Effector memory CD4-positive, alpha-beta T cell (primary cell): ENCODE measurements at regions not wholly inside any gene's neighbourhood (a gene's known extent, or its start where the extent isn't known, plus 50 kb on each side); places are given as distances from the start of the nearest gene placed in this dataset.
"Not testable (repeated sequence)": the region's sequence is repeated elsewhere in the genome, so short reads cannot be mapped to it uniquely, and the experiment has no call there.

Source experiments
- DNase-seq, 3 donors: peaks; one replicate each; pipeline ENCODE4 v3.0.0-alpha.2; 2020
- H3K27ac ChIP-seq: 2 replicates; pipeline ENCODE4 v1.7.0; 2013; ENCODE audit warnings: mild to moderate bottlenecking, low read length, moderate library complexity; ENCODE audit not compliant: insufficient read depth, poor library complexity, severe bottlenecking
- H3K27me3 ChIP-seq: replicated peaks from 2 replicates; pipeline ENCODE4 v1.7.0; 2013; ENCODE audit warnings: mild to moderate bottlenecking, low read length; ENCODE audit not compliant: insufficient read depth, control insufficient read depth, poor library complexity, severe bottlenecking
- H3K36me3 ChIP-seq: 2 replicates; pipeline ENCODE4 v1.7.0; 2013; ENCODE audit warnings: mild to moderate bottlenecking, low read length, moderate library complexity; ENCODE audit not compliant: control insufficient read depth, insufficient read depth
- H3K4me1 ChIP-seq: 2 replicates; pipeline ENCODE4 v1.7.0; 2013; ENCODE audit warnings: low read length, mild to moderate bottlenecking; ENCODE audit not compliant: control insufficient read depth, insufficient read depth, poor library complexity, severe bottlenecking
- H3K4me3 ChIP-seq: 2 replicates; pipeline ENCODE4 v1.7.0; 2013; ENCODE audit warnings: low read length, low read depth, mild to moderate bottlenecking; ENCODE audit not compliant: insufficient read depth, poor library complexity, severe bottlenecking
- H3K9me3 ChIP-seq: 2 replicates; pipeline ENCODE4 v1.7.0; 2013; ENCODE audit warnings: mild to moderate bottlenecking, low read length, moderate library complexity; ENCODE audit not compliant: control insufficient read depth

DNA sequence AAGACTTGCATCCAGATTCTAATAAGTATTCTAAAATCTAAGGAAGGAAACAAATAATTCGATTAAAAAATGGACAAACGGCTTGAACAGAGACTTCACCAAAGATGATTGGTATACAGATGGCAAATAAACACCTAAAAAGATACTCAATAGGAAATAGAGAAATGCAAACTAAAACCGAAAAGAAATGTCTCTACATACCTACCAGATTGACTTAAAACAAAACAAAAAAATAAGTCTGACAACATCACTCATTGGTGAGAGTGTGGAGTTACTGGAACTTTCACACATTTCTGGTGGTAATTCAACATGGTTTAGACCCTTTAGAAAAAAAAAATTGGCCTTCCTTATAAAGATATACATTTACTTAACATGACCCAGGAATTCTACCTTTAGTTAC lies 869.8 kb downstream of the TTLL7 start:
- DNase-seq: no peak
- Histone ChIP-seq H3K9me3 (no peaks in the 10 kb centered on the region), H3K27ac (no peak overlapping the region), H3K27me3 (no peaks in the 10 kb centered on the region), H3K4me1 (no peaks in the 10 kb centered on the region), H3K36me3 (no peaks in the 10 kb centered on the region), H3K4me3 (no peak overlapping the region)

DNA sequence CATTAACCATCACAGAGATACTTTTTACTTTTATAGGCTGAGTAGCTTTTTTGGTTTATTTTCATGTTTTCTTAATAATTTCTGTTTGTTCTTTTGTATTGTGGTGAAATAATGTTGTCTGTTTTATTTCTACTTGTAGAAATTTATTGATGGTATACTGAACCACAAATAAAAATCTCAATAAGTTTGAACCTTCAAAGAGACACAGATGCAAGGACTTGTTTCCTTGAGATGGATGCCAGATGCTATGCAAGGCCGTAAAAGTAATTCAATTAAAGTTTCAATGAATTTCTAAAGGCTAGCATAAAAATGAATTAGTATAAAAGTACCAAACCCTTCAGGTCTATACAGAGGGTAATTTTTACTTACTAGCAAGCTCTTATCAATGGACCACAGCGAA lies 873.5 kb downstream of the TTLL7 start:
- Histone ChIP-seq H3K27me3 (no peaks in the 10 kb centered on the region), H3K4me3 (no peak overlapping the region), H3K36me3 (no peaks in the 10 kb centered on the region), H3K4me1 (no peaks in the 10 kb centered on the region), H3K9me3 (no peaks in the 10 kb centered on the region), H3K27ac (no peak overlapping the region)
- DNase-seq: no peak

DNA sequence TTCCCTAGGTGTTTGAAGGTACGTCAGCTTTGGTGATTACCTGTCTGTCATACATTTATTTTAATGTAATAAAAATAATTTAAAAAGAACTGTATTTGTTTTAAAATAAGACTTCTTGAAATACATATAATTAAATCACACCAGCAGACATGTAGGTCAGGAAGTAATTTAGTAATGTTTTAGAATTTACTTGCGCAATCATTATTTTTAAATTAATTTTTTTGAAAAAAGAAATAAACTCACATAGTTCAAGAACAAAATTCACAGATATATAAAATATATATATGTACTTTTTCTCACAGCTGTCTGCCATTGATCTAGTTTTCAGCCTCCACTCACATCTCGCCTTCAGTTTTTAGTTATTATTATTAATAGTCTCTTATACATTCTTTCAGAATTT lies 875.9 kb downstream of the TTLL7 start:
- no peak overlapping the region for H3K27ac ChIP-seq
- H3K4me1 ChIP-seq: no peaks in the 10 kb centered on the region
- H3K36me3 ChIP-seq: no peaks in the 10 kb centered on the region
- no peaks in the 10 kb centered on the region for H3K9me3 ChIP-seq
- DNase-seq: no peak
- no peak overlapping the region for H3K4me3 ChIP-seq
- no peaks in the 10 kb centered on the region for H3K27me3 ChIP-seq

- no peak overlapping the region for H3K4me3 ChIP-seq
- H3K27me3 ChIP-seq: no peaks in the 10 kb centered on the region
- DNase-seq: no peak
- H3K4me1 ChIP-seq: no peaks in the 10 kb centered on the region
- no peaks in the 10 kb centered on the region for H3K9me3 ChIP-seq
- H3K36me3 ChIP-seq: no peaks in the 10 kb centered on the region
- H3K27ac ChIP-seq: no peak overlapping the region
These were observed 880.5 kb downstream of the TTLL7 start for GRCh38 chr1:83118472-83118871.

DNA sequence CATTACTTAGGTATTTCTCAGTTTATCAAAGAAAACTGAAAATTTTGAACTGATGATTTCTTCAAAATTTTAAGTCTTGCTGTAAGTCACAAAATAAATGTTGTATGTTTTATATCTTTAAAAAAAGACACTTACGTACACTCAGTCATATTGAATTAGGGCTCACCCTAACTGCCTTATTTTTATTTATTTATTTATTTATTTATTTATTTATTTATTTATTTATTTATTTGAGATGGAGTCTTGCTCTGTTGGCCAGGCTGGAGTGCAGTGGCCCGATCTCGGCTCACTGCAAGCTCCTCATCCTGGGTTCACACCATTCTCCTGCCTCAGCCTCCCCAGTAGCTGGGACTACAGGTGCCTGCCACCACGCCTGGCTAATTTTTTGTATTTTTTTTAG lies 881.9 kb downstream of the TTLL7 start:
- not testable (repeated sequence) for H3K4me1 ChIP-seq, H3K27ac ChIP-seq, DNase-seq, H3K27me3 ChIP-seq, H3K4me3 ChIP-seq, H3K9me3 ChIP-seq, H3K36me3 ChIP-seq

DNA sequence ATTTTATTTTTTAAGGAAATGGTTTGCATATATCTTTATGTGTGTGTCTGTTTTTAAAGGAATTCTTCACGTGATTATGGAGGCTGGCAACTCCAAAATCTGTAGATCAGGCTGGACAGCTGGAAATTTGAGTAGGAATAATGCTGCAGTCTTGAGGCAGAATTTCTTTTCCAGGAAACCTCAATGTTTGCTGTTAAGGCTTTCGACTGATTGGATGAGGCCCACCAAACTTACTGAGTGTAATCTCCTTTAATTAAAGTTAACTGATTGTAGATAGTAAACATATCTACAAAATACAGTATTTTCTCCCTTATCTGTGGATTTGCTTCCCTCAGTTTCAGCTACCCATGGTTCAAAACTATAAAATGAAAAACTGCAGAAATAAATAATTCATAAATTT lies 883.1 kb downstream of the TTLL7 start:
- no peaks in the 10 kb centered on the region for H3K4me1 ChIP-seq
- no peak overlapping the region for H3K4me3 ChIP-seq
- no peaks in the 10 kb centered on the region for H3K9me3 ChIP-seq
- H3K27me3 ChIP-seq: no peaks in the 10 kb centered on the region
- no peak for DNase-seq
- H3K27ac ChIP-seq: no peak overlapping the region
- H3K36me3 ChIP-seq: no peaks in the 10 kb centered on the region

DNA sequence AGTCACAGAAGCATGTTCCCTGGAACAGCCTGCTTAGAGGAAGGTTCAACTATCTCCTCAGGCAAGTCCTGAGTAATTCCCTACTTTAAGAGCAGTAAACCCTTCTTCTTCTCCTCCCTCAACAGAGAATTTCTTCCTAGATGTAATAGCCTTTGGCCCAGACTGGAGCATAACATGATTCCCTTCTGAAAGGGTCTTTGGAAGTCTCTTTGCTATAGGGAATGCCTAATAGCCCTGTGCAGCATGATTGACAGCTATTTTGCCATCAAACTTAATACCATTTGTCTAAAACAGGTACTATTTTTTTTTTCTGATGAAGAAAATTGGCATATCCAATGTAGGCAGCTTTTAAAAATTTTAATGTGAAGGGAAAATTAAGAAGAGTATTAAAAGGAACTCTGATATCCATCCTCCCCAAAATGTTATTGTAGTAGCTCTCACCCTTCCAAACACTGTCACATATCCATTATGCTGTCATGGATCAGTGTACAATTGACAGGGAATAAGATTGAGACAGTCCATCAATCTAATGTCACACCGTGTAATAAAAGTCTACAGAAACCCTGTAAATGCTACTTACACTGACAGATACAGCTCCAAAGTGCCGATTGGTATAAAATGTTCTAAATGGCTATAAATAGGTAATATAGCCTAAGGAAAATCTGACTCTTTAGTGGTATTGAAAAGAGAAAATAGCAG lies 884.6 kb downstream of the TTLL7 start:
- Histone ChIP-seq H3K36me3 (no peaks in the 10 kb centered on the region), H3K27me3 (no peaks in the 10 kb centered on the region), H3K4me1 (no peaks in the 10 kb centered on the region), H3K9me3 (no peaks in the 10 kb centered on the region), H3K4me3 (no peak overlapping the region), H3K27ac (no peak overlapping the region)
- no peak for DNase-seq

GRCh38 chr1:83113652-83114051 lies 885.3 kb downstream of the TTLL7 start:
- H3K36me3 ChIP-seq: no peaks in the 10 kb centered on the region
- DNase-seq: no peak

GRCh38 chr1:83112248-83112885 lies 886.6 kb downstream of the TTLL7 start:
- no peaks in the 10 kb centered on the region for H3K9me3 ChIP-seq
- no peak for DNase-seq
- no peak overlapping the region for H3K27ac ChIP-seq
- H3K4me1 ChIP-seq: no peaks in the 10 kb centered on the region
- H3K36me3 ChIP-seq: no peaks in the 10 kb centered on the region
- H3K27me3 ChIP-seq: no peaks in the 10 kb centered on the region
- H3K4me3 ChIP-seq: no peak overlapping the region

More at GRCh38 chr1:83113652-83114051, 885.3 kb downstream of the TTLL7 start:
- H3K27me3 ChIP-seq: no peaks in the 10 kb centered on the region
- H3K4me3 ChIP-seq: no peak overlapping the region
- H3K9me3 ChIP-seq: no peaks in the 10 kb centered on the region
- no peaks in the 10 kb centered on the region for H3K4me1 ChIP-seq
- H3K27ac ChIP-seq: no peak overlapping the region

DNA sequence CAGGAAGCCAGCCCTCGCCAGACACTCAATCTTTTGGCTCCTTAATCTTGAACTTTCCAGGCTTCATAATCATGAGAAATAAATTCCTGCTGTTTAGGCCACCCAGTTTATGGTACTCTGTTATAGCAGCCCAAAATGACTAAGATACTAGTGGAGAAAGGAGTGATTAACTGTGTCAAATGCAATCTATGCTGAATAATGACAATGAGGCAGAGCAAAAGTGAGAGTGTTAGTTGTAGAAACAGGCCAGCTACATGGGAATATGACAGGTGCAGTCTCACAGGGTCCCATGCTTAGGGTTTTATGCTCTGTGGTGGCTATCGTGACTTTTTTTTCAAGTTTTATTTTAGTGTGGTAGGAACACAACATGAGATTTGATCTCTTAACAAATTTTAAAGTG lies 888.8 kb downstream of the TTLL7 start:
- H3K4me3 ChIP-seq: no peak overlapping the region
- DNase-seq: no peak
- no peak overlapping the region for H3K27ac ChIP-seq
- H3K4me1 ChIP-seq: no peaks in the 10 kb centered on the region
- H3K27me3 ChIP-seq: no peaks in the 10 kb centered on the region
- no peaks in the 10 kb centered on the region for H3K9me3 ChIP-seq
- no peaks in the 10 kb centered on the region for H3K36me3 ChIP-seq
